ENCODE measurements at regions not wholly inside any gene's neighbourhood (a gene's known extent, or its start where the extent isn't known, plus 50 kb on each side); places are given as distances from the start of the nearest gene placed in this dataset.

DNA sequence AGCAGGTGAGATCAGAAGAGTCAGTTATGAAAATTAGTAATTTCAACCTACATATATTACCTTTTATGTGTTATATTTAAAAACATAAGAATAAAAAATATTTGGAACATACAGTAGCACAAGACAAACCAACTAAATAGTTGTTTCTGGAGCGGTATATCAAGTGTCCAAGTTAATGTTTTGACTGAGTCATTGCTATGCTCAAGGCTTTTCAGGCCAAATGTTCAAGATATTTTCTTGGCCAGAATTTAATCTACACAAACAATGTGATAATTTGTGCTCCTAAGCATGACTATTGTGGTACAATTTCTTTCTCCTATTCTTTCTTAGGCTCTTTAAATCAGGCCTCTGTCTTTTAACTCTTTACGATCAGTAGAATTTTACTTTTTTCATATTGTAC lies 412.4 kb downstream of the RAP2B start:
- Mint-ChIP-seq H3K27me3 (no peaks in the 10 kb centered on the region), H3K36me3 (ENCODE audit: low read depth) (no peaks in the 10 kb centered on the region), H3K4me1 (no peaks in the 10 kb centered on the region), H3K27ac (no peak overlapping the region), H3K4me3 (no peak overlapping the region), H3K9me3 (peaks cover 4% of the 10 kb centered on the region)
- DNase-seq: no peak
- TF ChIP-seq, protein P1, sequence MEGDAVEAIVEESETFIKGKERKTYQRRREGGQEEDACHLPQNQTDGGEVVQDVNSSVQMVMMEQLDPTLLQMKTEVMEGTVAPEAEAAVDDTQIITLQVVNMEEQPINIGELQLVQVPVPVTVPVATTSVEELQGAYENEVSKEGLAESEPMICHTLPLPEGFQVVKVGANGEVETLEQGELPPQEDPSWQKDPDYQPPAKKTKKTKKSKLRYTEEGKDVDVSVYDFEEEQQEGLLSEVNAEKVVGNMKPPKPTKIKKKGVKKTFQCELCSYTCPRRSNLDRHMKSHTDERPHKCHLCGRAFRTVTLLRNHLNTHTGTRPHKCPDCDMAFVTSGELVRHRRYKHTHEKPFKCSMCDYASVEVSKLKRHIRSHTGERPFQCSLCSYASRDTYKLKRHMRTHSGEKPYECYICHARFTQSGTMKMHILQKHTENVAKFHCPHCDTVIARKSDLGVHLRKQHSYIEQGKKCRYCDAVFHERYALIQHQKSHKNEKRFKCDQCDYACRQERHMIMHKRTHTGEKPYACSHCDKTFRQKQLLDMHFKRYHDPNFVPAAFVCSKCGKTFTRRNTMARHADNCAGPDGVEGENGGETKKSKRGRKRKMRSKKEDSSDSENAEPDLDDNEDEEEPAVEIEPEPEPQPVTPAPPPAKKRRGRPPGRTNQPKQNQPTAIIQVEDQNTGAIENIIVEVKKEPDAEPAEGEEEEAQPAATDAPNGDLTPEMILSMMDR (IDR thresholded peaks at IDR 0.05): no peak
- ATAC-seq (ENCODE audit: low read depth): no peak
- ChIA-PET CTCF (no interaction called here), POLR2A (no interaction called here)
- intact Hi-C loops (cut with micrococcal nuclease): no loop called here

DNA sequence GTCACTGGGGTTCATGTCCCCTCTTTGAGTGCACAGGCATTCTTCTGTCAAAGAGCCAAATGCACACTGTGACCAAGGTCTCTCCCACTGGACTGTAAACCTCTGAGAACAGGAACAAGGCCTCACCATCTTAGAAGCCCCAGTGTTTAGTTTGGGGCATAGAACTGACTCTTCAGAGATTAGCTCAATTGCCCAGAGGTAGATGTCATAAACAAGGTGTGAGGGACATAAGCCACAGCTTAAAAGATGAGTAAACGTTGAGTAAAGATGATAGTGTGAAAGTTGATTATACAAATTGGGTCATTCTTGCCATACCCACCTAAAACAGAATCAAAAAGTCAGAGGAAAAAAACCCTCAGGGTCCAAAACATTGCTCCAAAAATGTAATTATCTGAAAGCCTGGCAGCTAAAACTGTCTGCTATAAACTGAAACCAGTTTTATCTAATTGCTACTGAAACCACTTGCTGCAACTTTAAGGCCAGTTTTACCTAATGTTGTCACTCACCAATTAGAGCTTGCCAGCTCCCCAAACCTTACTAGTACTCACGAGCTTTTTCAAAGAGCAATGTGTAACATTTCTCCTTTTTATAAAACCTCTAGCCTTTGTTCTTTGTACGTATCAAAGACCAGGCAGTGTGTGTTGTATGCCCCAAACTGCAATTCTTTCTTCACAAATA lies 415.2 kb downstream of the RAP2B start:
- Mint-ChIP-seq H3K4me3 (no peak overlapping the region), H3K4me1 (no peaks in the 10 kb centered on the region), H3K9me3 (no peaks in the 10 kb centered on the region), H3K27ac (no peak overlapping the region), H3K27me3 (no peaks in the 10 kb centered on the region), H3K36me3 (ENCODE audit: low read depth) (no peaks in the 10 kb centered on the region)
- CTCF ChIA-PET: no interaction called here
- TF ChIP-seq, protein P1 (IDR thresholded peaks at IDR 0.05): no peak
- ATAC-seq (ENCODE audit: low read depth): no peak
- intact Hi-C loops (cut with micrococcal nuclease): no loop called here
- POLR2A ChIA-PET: no interaction called here
- no peak for DNase-seq

DNA sequence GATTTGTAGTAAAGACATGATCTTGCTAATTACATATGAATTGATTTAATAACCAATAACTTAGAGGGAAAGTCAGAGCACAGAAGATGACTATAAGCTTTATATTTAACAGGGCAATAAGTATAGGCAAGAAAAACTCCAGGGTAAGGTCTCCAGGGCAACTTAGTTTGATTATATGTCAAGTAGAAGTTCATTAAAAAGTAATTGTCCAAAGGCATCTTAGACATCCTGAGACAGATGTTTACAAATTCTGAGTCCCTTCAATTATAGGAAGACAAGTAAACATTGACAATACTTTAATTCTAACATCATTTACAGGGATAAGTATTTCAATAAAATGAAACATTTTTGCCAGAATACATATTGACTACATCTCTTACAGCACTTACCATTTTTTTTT lies 416.0 kb downstream of the RAP2B start:
- Mint-ChIP-seq H3K27ac (no peak overlapping the region), H3K36me3 (ENCODE audit: low read depth) (no peaks in the 10 kb centered on the region), H3K27me3 (no peaks in the 10 kb centered on the region), H3K4me1 (no peaks in the 10 kb centered on the region), H3K4me3 (no peak overlapping the region), H3K9me3 (no peaks in the 10 kb centered on the region)
- POLR2A ChIA-PET: no interaction called here
- ATAC-seq (ENCODE audit: low read depth): no peak
- no peak for DNase-seq
- TF ChIP-seq, protein P1 (IDR thresholded peaks at IDR 0.05): no peak
- intact Hi-C loops (cut with micrococcal nuclease): no loop called here
- CTCF ChIA-PET: no interaction called here

DNA sequence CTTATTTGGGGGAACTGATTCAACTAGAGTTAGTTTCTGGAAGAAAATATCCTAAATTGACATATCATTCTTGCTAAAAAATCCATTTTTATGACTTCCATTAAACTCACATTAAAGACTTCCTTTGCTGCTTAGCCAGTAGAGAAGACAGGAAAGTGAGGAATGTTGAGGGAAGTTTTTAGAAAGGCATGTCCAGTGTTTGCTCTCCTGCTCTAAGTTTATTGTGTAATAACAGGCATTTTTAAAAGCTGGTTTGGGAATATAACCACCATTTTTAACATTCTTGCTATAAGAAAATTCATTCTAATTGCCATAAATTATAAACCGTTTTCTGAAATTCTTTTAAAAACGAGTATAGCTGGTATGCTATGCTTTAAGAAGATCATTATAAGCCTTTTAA lies 428.0 kb downstream of the RAP2B start:
- no peaks in the 10 kb centered on the region for H3K9me3 Mint-ChIP-seq
- no peak for ATAC-seq (ENCODE audit: low read depth)

DNA sequence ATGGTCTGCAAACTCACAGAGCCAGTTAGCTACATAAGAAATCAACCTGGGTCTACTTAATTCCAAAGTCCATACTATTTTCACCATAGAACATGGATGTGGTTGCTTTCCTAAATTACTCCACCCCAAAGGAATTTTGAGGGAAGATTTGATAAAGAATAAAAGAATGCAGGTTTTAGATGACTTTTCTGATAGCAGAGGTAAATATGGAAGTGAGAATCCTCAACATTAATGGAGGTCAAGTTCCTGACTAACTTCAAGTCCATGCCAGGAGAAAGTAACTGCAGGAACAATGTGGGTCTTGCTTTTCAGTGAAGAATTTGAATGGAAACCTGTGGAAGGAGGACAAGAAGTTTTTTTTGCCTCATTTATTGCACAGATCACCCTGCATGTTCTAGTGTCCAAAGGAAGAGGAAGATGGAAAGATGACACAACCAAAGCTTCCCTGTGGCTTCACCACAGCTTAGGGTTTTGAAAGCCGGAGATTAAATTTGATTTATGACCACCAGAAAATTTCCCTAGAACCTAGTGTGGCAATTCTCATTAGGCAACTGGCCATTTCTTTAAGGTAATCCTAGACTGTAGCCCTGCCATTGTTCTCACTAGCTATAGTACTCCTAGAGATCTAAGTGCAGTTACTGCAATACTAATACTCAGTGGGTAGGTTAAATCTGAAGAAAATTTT lies 429.7 kb downstream of the RAP2B start:
- POLR2A ChIA-PET: no interaction called here
- H3K9me3 Mint-ChIP-seq: no peaks in the 10 kb centered on the region
- intact Hi-C loops (cut with micrococcal nuclease): no loop called here
- no peaks in the 10 kb centered on the region for H3K27me3 Mint-ChIP-seq
- TF ChIP-seq, protein P1 (IDR thresholded peaks at IDR 0.05): no peak
- no peak overlapping the region for H3K4me3 Mint-ChIP-seq
- DNase-seq: no peak
- no peak overlapping the region for H3K27ac Mint-ChIP-seq
- no peaks in the 10 kb centered on the region for H3K36me3 Mint-ChIP-seq (ENCODE audit: low read depth)
- no peak for ATAC-seq (ENCODE audit: low read depth)
- CTCF ChIA-PET: interaction anchor here (0.9 kb wide), 1 partner anchor 548 kb away, joined by 3 read pairs; no protein-coding TSS in a partner anchor
- H3K4me1 Mint-ChIP-seq: no peaks in the 10 kb centered on the region

More for the DNA sequence above, 428.0 kb downstream of the RAP2B start:
- Mint-ChIP-seq H3K4me3 (no peak overlapping the region), H3K27ac (no peak overlapping the region), H3K27me3 (no peaks in the 10 kb centered on the region), H3K36me3 (ENCODE audit: low read depth) (no peaks in the 10 kb centered on the region), H3K4me1 (no peaks in the 10 kb centered on the region)
- no peak for DNase-seq
- intact Hi-C loops (cut with micrococcal nuclease): no loop called here
- TF ChIP-seq, protein P1 (IDR thresholded peaks at IDR 0.05): no peak
- POLR2A ChIA-PET: no interaction called here
- CTCF ChIA-PET: no interaction called here
